HCT116 (cell line): ENCODE measurements at regions not wholly inside any gene's neighbourhood (a gene's known extent, or its start where the extent isn't known, plus 50 kb on each side); places are given as distances from the start of the nearest gene placed in this dataset.

ENCODE experiments used
- EZH2 ChIP-seq: fragments of 200-600 bp; sonication (generic); IDR thresholded peaks from 2 replicates; pipeline ENCODE4 v1.6.1; 2017; ENCODE audit warnings: antibody characterized with exemption, mixed run types
- EZH2phosphoT487 ChIP-seq: fragments of 200-600 bp; IDR thresholded peaks from 2 replicates; pipeline ENCODE4 v1.6.1; 2018; ENCODE audit warnings: antibody characterized with exemption, borderline replicate concordance
- JUND ChIP-seq: IDR thresholded peaks from 2 replicates; pipeline ENCODE4 v1.6.1; 2012
- POLR2A ChIP-seq: IDR thresholded peaks from 2 replicates; pipeline ENCODE4 v1.7.0; 2011; ENCODE audit warnings: borderline replicate concordance; ENCODE audit not compliant: insufficient read depth, insufficient read length; ENCODE audit errors: extremely low read depth
- POLR2AphosphoS5 ChIP-seq: IDR thresholded peaks from 2 replicates; pipeline ENCODE4 v1.6.1; 2011; ENCODE audit warnings: mild to moderate bottlenecking, low read depth, low read length, moderate library complexity
- YY1 ChIP-seq: IDR thresholded peaks from 2 replicates; pipeline ENCODE4 v1.6.1; 2011; ENCODE audit warnings: low read length, low read depth, moderate library complexity, mild to moderate bottlenecking; ENCODE audit not compliant: insufficient replicate concordance; ENCODE audit errors: extremely low read depth
- TF ChIP-seq, protein P1 (sequence below), 3 experiments: fragments of 200-600 bp in 1 of 3; sonication (generic) in 1 of 3; IDR thresholded peaks in 2 of 3; conservative IDR thresholded peaks in 1 of 3; 2 replicates each; pipeline ENCODE4 v1.5.1; 2012 to 2017; ENCODE audit warnings: low read depth in 2 of 3, low read length in 2 of 3, antibody characterized with exemption in 1 of 3, borderline replicate concordance in 1 of 3, control low read depth in 1 of 3, mild to moderate bottlenecking in 1 of 3, mixed read lengths in 1 of 3, mixed run types in 1 of 3, moderate library complexity in 1 of 3; ENCODE audit not compliant: insufficient read depth in 1 of 3
- TF ChIP-seq, protein P2 (sequence below): IDR thresholded peaks from 2 replicates; pipeline ENCODE4 v1.6.1; 2012

- no peak for TF ChIP-seq YY1
- TF ChIP-seq, protein P1, sequence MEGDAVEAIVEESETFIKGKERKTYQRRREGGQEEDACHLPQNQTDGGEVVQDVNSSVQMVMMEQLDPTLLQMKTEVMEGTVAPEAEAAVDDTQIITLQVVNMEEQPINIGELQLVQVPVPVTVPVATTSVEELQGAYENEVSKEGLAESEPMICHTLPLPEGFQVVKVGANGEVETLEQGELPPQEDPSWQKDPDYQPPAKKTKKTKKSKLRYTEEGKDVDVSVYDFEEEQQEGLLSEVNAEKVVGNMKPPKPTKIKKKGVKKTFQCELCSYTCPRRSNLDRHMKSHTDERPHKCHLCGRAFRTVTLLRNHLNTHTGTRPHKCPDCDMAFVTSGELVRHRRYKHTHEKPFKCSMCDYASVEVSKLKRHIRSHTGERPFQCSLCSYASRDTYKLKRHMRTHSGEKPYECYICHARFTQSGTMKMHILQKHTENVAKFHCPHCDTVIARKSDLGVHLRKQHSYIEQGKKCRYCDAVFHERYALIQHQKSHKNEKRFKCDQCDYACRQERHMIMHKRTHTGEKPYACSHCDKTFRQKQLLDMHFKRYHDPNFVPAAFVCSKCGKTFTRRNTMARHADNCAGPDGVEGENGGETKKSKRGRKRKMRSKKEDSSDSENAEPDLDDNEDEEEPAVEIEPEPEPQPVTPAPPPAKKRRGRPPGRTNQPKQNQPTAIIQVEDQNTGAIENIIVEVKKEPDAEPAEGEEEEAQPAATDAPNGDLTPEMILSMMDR (IDR thresholded peaks at IDR 0.05 in 2 of 3, conservative IDR thresholded peaks at IDR 0.05 in 1 of 3; ENCODE audit: borderline replicate concordance in 1 of 3, insufficient read depth in 1 of 3, low read depth in 2 of 3, low read length in 2 of 3) = no peak
- TF ChIP-seq POLR2AphosphoS5 = no peak
- no peak for TF ChIP-seq EZH2
- no peak for TF ChIP-seq POLR2A
- TF ChIP-seq, protein P2, sequence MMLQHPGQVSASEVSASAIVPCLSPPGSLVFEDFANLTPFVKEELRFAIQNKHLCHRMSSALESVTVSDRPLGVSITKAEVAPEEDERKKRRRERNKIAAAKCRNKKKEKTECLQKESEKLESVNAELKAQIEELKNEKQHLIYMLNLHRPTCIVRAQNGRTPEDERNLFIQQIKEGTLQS = no peak
- TF ChIP-seq EZH2phosphoT487 = no peak
- no peak for TF ChIP-seq JUND
Measured at GRCh38 chr2:15787535-15788454, 152.6 kb upstream of the MYCN start.
